Head of caudate nucleus (tissue), 42 donors: ENCODE measurements at regions not wholly inside any gene's neighbourhood (a gene's known extent, or its start where the extent isn't known, plus 50 kb on each side); places are given as distances from the start of the nearest gene placed in this dataset.
"Not testable (repeated sequence)": the region's sequence is repeated elsewhere in the genome, so short reads cannot be mapped to it uniquely, and the experiment has no call there.

Source experiments
- DNase-seq, 42 donors: peaks; one replicate each; pipeline versions ENCODE4 v3.0.0 to v3.0.0-alpha.2; 2020 to 2021; ENCODE audit warnings: mixed read lengths in 7 of 42
- intact Hi-C: fragments of 100-400 bp; cut with DNase I; formaldehyde crosslinking; loops from one replicate; pipeline ENCODE4 v1.15.0; 2022

- DNase-seq, result no peak
- intact Hi-C loops, result no loop called here
These were observed 596.5 kb downstream of the SUCLG1 start for GRCh38 chr2:83862600-83862999.

DNA sequence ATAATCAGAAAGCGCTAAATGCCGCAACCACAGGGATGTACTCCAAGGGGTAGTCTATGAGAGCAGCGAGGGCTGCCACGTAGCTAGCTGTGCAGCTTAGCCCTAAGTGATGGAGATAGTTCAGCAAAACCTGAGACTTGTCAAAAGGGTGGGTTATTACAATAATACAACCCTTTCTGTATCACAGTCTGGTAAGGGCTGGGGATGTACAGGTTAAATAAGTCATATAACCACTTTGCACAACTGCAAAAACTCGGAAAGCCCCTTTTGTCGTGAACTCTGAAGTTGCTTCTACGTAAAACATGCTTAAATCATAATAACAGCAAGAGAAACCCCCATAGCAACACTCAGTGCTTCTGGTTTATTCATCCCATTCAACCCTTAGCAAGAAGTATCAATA, 598.8 kb downstream of the SUCLG1 start:
- intact Hi-C loops, result no loop called here

DNA sequence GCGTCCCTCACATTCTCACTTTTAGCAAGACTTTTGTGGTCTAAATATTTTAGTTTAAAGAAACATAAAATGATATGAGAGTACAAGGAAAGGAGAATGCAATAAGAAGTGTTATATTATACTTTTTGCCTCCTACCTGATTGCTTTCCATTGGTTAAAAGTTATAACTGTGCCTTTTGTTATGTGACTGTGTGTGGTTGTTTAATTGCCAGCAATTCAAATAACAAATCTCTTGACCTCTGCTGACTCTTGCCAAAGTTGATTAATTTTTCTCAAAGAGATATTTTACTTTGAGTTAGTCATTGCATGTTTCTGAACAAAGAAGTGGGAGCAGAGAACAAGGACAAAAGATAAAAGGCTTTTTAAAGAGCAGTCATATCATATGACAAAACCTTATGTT, 599.5 kb downstream of the SUCLG1 start:
- intact Hi-C loops, result no loop called here
- no peak for DNase-seq

More for the DNA sequence above, 598.8 kb downstream of the SUCLG1 start:
- DNase-seq, result no peak

GRCh38 chr2:83851066-83851465, 608.0 kb downstream of the SUCLG1 start:
- DNase-seq, result no peak
- intact Hi-C loops, result no loop called here

- DNase-seq, result no peak
- intact Hi-C loops, result no loop called here
These were observed 608.9 kb downstream of the SUCLG1 start for GRCh38 chr2:83850071-83850725.

GRCh38 chr2:83844490-83844889, 614.6 kb downstream of the SUCLG1 start:
- no peak for DNase-seq
- intact Hi-C loops, result no loop called here

DNA sequence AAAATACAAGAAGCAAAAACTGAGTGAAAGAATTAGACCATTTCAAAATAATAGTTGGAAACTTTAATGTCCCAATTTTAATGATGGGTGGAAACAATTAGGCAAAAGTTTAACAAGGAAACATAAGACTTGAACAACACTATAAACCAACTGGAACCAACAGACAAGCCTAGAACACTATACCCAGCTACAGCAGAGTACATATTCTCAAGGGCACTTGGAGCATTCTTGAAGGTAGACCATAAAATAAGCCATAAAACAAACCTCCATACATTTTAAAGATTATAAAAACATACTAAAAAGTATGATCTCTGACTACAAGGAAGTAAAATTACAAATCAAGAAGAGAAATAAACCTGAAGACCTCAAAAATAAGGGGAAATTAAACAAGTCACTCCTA, 616.7 kb downstream of the SUCLG1 start:
- intact Hi-C loops, result no loop called here
- no peak for DNase-seq

GRCh38 chr2:83837823-83838222, 621.3 kb downstream of the SUCLG1 start:
- intact Hi-C loops, result no loop called here
- DNase-seq, result no peak

DNA sequence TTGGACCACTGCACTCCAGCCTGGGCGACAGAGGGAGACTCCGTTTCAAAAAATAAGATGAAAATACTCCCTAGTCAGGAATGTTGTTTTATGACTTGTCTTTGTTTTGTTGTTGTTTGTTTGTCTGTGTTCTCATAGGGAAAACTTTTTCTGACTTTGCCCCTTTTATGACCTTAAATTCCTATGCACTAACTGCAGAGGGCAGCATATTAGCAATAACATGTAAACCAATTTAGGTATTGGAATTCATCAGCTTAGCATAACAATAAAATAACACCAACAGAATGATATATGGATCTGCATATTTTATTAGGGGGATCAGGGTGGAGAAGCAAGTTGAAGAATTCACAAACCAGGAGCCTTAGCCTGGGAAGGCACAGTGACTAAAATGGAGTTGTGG, 631.5 kb downstream of the SUCLG1 start:
- DNase-seq, result no peak
- intact Hi-C loops, result no loop called here

DNA sequence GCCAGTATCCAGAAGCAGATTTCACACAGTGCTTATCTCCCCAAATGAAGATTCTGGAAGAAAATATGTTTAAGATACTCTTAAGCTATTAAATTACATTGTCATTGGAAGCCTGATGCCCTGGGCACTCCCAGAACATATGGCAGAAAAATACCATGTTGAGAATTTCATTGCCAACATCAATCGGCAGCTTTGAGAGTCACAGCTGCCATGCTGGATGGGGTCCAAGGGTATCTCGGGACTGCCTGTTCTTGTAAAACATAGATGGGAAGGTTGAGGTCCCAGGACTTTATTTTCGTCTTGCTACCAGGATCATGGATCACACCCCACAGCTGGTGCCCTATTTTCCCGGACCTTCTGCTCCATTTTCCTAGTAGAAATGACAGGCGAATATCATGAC, 632.5 kb downstream of the SUCLG1 start:
- intact Hi-C loops, result no loop called here
- no peak for DNase-seq

- DNase-seq, result no peak
- intact Hi-C loops, result no loop called here
These were observed 635.9 kb downstream of the SUCLG1 start for GRCh38 chr2:83823229-83823628.

DNA sequence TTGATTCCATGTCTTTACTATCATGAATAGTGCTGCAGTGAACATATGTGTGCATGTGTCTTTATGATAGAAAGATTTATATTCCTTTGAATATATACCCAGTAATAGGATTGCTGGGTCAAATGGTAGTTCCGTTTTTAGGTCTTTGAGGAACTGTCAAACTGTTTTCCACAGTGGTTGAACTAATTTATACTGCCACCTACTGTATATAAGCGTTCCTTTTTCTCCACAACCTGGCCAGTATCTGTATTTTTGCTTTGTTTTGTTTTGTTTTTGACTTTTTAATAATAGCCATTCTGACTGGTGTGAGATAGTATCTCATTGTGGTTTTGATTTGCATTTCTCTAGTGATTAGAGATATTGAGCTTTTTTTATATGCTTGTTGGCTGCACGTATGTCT, 641.6 kb downstream of the SUCLG1 start:
- no peak for DNase-seq
- intact Hi-C loops, result no loop called here

DNA sequence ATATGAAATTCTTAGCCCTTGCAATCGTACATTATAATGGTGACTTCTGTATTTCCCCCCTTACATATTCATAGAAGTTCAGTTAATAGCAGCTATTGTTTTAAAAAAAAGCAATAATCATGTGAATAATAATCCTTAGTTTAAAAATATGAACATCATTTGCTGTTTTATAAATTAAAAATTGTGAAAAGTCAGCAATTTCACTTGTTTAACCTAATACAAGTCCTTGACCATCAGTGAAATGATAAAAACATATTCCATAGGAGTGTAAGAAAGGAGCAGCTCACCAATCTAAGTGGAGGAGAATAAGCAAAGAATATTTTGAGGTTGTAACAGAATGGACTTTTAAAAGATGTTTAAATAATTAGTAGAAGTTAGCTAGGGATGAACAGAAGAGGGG, 650.2 kb downstream of the SUCLG1 start:
- intact Hi-C loops, result no loop called here
- DNase-seq, result no peak

DNA sequence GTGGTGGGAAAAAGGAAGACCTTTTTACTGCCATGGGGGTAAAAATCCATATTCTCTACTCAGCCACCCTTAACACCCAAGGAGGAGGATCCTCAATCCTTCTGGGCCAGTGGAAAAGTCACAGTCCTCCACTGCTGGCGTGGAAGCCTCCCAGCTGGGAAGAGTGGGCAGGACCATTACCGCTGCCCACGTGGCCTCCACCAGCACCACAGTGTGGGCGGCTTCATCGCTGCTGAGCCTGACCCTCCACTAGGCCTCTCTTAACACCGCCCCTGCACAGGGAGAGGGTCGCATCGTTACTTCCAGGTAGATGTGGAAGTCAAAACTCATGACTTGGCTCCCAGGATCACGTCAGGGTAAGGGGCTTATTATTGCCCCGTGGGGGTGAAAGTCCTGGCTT, 656.5 kb downstream of the SUCLG1 start:
- intact Hi-C loops, result no loop called here
- DNase-seq, result no peak

DNA sequence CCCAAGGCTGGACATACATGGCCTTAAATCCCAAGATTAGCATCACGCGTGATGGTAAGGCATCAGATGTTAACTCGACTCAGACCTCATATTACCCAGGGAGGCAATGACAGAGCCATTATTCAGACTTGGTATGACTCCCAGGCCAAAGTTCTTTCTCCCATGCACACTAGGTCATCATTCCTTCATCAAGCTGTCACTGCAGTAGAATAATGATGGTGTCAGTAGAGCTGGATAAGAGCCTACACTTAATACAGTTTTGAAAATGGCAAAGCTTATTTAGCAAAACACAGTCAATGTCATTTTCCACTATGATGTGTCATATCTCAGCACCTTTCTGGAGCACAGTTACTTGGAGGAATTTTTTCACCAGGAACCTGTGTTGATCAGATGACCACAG, 663.3 kb downstream of the SUCLG1 start:
- intact Hi-C loops, result no loop called here

GRCh38 chr2:83790467-83790866, 668.6 kb downstream of the SUCLG1 start:
- intact Hi-C loops, DNase-seq: not testable (repeated sequence)

More for the DNA sequence above, 663.3 kb downstream of the SUCLG1 start:
- DNase-seq, result no peak

- DNase-seq, intact Hi-C loops: not testable (repeated sequence)
These were observed 669.4 kb downstream of the SUCLG1 start for GRCh38 chr2:83789674-83790073.

DNA sequence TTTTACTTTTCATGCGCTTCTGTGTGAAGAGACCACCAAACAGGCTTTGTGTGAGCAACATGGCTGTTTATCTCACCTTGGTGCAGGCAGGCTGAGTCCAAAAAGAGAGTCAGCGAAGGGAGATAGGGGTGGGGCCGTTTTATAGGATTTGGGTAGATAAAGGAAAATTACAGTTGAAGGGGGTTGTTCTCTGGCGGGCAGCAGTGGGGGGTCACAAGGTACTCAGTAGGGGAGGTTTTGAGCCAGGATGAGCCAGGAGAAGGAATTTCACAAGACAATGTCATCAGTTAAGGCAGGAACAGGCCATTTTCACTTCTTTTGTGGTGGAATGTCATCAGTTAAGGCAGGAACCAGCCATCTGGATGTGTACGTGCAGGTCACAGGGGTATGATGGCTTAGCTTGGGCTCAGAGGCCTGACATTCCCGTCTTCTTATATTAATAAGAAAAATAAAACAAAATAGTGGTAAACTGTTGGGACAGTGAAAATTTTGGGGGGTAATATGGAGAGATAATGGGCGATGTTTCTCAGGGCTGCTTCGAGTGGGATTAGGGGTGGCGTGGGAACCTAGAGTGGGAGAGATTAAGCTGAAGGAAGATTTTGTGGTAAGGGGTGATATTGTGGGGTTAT, 670.0 kb downstream of the SUCLG1 start:
- DNase-seq, intact Hi-C loops: not testable (repeated sequence)

GRCh38 chr2:83787189-83787588, 671.9 kb downstream of the SUCLG1 start:
- DNase-seq, result no peak
- intact Hi-C loops, result no loop called here

DNA sequence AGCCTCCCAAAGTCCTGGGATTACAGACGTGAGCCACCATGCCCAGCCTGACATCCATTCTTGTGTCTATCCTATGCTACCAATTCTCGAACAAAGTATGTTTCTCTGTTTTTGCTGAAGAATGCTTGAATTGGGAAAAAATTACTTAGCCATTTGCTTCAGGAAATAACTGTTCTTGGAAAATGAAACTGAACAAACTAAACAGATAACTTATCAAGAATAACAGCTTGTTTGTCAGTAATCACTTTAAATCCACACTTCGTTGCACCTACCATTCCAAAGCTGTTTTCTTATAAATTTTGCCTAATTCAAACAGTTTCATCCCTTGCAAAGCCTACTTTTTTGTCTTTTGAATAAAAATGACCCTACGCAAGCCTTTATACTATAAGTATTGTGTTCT, 672.9 kb downstream of the SUCLG1 start:
- intact Hi-C loops, result no loop called here

DNA sequence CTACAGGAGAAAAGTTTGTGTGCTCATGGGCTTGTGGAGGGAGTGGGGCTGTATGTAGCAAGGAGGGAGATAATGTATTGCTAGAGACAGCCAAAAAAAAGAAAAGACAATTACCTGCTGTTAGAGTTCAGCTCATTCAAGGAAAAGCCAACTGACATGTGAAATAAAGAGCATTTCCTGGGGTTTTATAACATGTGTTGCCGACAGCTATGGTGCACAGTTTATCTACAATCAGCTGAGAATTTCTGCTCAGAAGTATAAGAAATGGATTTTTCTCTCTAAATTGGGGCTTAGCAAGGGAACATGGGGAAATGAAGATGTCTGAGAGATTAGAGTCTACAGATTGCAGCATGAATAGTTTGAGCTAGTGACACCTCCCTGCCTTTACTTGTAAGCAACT, 674.1 kb downstream of the SUCLG1 start:
- DNase-seq, result no peak

More for the DNA sequence above, 672.9 kb downstream of the SUCLG1 start:
- no peak for DNase-seq

More for the DNA sequence above, 674.1 kb downstream of the SUCLG1 start:
- intact Hi-C loops, result no loop called here
